Fibroblast of skin of left biceps (primary cell): ENCODE measurements at regions not wholly inside any gene's neighbourhood (a gene's known extent, or its start where the extent isn't known, plus 50 kb on each side); places are given as distances from the start of the nearest gene placed in this dataset.

ENCODE experiments used
- DNase-seq, 2 experiments: peaks; one replicate each; pipeline ENCODE4 v3.0.0-alpha.2; 2013; ENCODE audit warnings: low read depth in 2 of 2

- DNase-seq: no peak
These were observed 460.1 kb upstream of the SLIT2 start for GRCh38 chr4:19791422-19792123.

- no peak for DNase-seq
These were observed 465.1 kb upstream of the SLIT2 start for GRCh38 chr4:19786616-19787015.

GRCh38 chr4:19783667-19784223, 468.0 kb upstream of the SLIT2 start:
- no peak for DNase-seq

GRCh38 chr4:19780871-19781270, 470.8 kb upstream of the SLIT2 start:
- DNase-seq: no peak

GRCh38 chr4:19776929-19777328, 474.8 kb upstream of the SLIT2 start:
- DNase-seq: no peak

GRCh38 chr4:19776021-19776459, 475.7 kb upstream of the SLIT2 start:
- DNase-seq: no peak

- DNase-seq: no peak
These were observed 476.9 kb upstream of the SLIT2 start for GRCh38 chr4:19774690-19775256.

GRCh38 chr4:19772581-19772980, 479.1 kb upstream of the SLIT2 start:
- DNase-seq: no peak

- no peak for DNase-seq
These were observed 495.0 kb upstream of the SLIT2 start for GRCh38 chr4:19756661-19757060.

- no peak for DNase-seq
These were observed 499.1 kb upstream of the SLIT2 start for GRCh38 chr4:19752599-19752998.

- DNase-seq: peak; percentile 78 to 83
These were observed 502.9 kb upstream of the SLIT2 start for GRCh38 chr4:19748519-19749479.

- DNase-seq: no peak
These were observed 505.3 kb upstream of the SLIT2 start for GRCh38 chr4:19746377-19746776.

- no peak for DNase-seq
These were observed 508.5 kb upstream of the SLIT2 start for GRCh38 chr4:19743115-19743638.

GRCh38 chr4:19739101-19739651, 512.5 kb upstream of the SLIT2 start:
- DNase-seq: peak; percentile 57 to 69

GRCh38 chr4:19736968-19737756, 514.5 kb upstream of the SLIT2 start:
- DNase-seq: no peak

- no peak for DNase-seq
These were observed 516.7 kb upstream of the SLIT2 start for GRCh38 chr4:19735012-19735411.

- DNase-seq: no peak
These were observed 521.6 kb upstream of the SLIT2 start for GRCh38 chr4:19729886-19730651.

- DNase-seq: no peak
These were observed 522.9 kb upstream of the SLIT2 start for GRCh38 chr4:19728773-19729172.

- no peak for DNase-seq
These were observed 524.6 kb upstream of the SLIT2 start for GRCh38 chr4:19727141-19727540.

GRCh38 chr4:19725130-19725529, 526.6 kb upstream of the SLIT2 start:
- DNase-seq: no peak
